HCT116 (cell line): ENCODE measurements at regions not wholly inside any gene's neighbourhood (a gene's known extent, or its start where the extent isn't known, plus 50 kb on each side); places are given as distances from the start of the nearest gene placed in this dataset.

Experiments used
- ATAC-seq: fragments of 200-7000 bp; cut with Tn5 transposase; 2 replicates; pipeline ENCODE4 v1.9.1; 2020; ENCODE audit warnings: mild to moderate bottlenecking, moderate library complexity
- BruUV-seq: library from RNA; stranded (reverse); fragments of 400-500 nt; replicated peaks from 2 replicates; lab custom pipeline; 2021; lab: Mats Ljungman, UMichigan
- CTCF ChIA-PET: fragments of 300-600 bp; sonication (Branson Sonifier 250); formaldehyde crosslinking; loops from one replicate; lab custom pipeline; 2021; ENCODE audit warnings: antibody characterized with exemption; lab: Charles Lee
- POLR2A ChIA-PET: fragments of 300-600, 350-600 bp; sonication (Branson Sonifier 250); formaldehyde crosslinking; loops from one replicate; lab custom pipeline; 2021; ENCODE audit warnings: antibody characterized with exemption; lab: Charles Lee
- RAD21 ChIA-PET, 2 experiments: fragments of 300-600 bp; sonication (Branson Sonifier 250); formaldehyde crosslinking; loops; one replicate each; lab custom pipeline; 2023; ENCODE audit warnings: low total read pairs in 2 of 2; ENCODE audit not compliant: uncharacterized antibody in 2 of 2, unreplicated experiment in 2 of 2, low non-redundant PET in 1 of 2; lab: Charles Lee
- DNase-seq: peaks from one replicate; pipeline ENCODE4 v3.0.0-alpha.2; 2010; ENCODE audit warnings: low read depth, low spot score
- H2AFZ ChIP-seq: fragments of 200-600 bp; shearing (Covaris generic), sonication (generic); 2 replicates; pipeline ENCODE4 v1.6.1; 2017; ENCODE audit warnings: low read depth, mixed run types, mixed read lengths, antibody characterized with exemption, low read length; ENCODE audit not compliant: poor library complexity, severe bottlenecking
- H3K27ac ChIP-seq: 2 replicates; pipeline ENCODE4 v1.5.1; 2012; ENCODE audit warnings: low read depth, low read length
- H3K27me3 ChIP-seq: fragments of 200-600 bp; sonication (generic); 2 replicates; pipeline ENCODE4 v1.6.1; 2016; ENCODE audit warnings: mixed run types, low read length, mixed read lengths; ENCODE audit not compliant: insufficient read depth
- H3K36me3 ChIP-seq, 2 experiments: fragments of 200-500 bp in 1 of 2; fragments of 200-600 bp in 1 of 2; sonication (Bioruptor generic) in 1 of 2; sonication (generic) in 1 of 2; 2 replicates each; pipeline versions ENCODE4 v1.5.1 to v1.6.1; 2014 to 2016; ENCODE audit warnings: low read length in 2 of 2, inconsistent platforms in 1 of 2, mixed read lengths in 1 of 2, mixed run types in 1 of 2; ENCODE audit not compliant: insufficient read depth in 2 of 2, control insufficient read depth in 1 of 2
- H3K4me1 ChIP-seq, 2 experiments: fragments of 200-600 bp in 1 of 2; sonication (generic) in 1 of 2; 2 replicates each; pipeline versions ENCODE4 v1.5.1 to v1.6.1; 2012 to 2017; ENCODE audit warnings: low read length in 2 of 2, inconsistent platforms in 1 of 2, mild to moderate bottlenecking in 1 of 2, mixed read lengths in 1 of 2, mixed run types in 1 of 2, moderate library complexity in 1 of 2; ENCODE audit not compliant: insufficient read depth in 2 of 2, control insufficient read depth in 1 of 2
- H3K4me2 ChIP-seq: fragments of 200-600 bp; sonication (generic); 2 replicates; pipeline ENCODE4 v1.6.1; 2017; ENCODE audit warnings: mixed run types, low read length, mixed read lengths
- H3K4me3 ChIP-seq, 2 experiments: fragments of 200-600 bp in 1 of 2; sonication (generic) in 1 of 2; replicated peaks in 1 of 2; 2 replicates each; pipeline ENCODE4 v1.5.1; 2011 to 2016; ENCODE audit warnings: low read length in 2 of 2, control low read depth in 1 of 2, low read depth in 1 of 2, mild to moderate bottlenecking in 1 of 2, mixed read lengths in 1 of 2, mixed run types in 1 of 2
- H3K79me2 ChIP-seq: fragments of 200-600 bp; sonication (generic); 2 replicates; pipeline ENCODE4 v1.6.1; 2017; ENCODE audit warnings: mild to moderate bottlenecking, mixed run types, low read length, moderate library complexity, mixed read lengths; ENCODE audit not compliant: insufficient read depth
- H3K9ac ChIP-seq: fragments of 200-600 bp; sonication (generic); 2 replicates; pipeline ENCODE4 v1.6.1; 2016; ENCODE audit warnings: low read length, mixed read lengths
- H3K9me2 ChIP-seq: fragments of 200-600 bp; sonication (generic), shearing (Covaris generic); 2 replicates; pipeline ENCODE4 v1.6.1; 2017; ENCODE audit warnings: mixed run types, mild to moderate bottlenecking, moderate library complexity; ENCODE audit not compliant: insufficient read depth
- H3K9me3 ChIP-seq, 2 experiments: fragments of 200-500 bp in 1 of 2; fragments of 200-600 bp in 1 of 2; sonication (Bioruptor generic) in 1 of 2; sonication (generic) in 1 of 2; 2 replicates each; pipeline ENCODE4 v1.6.1; 2014 to 2017; ENCODE audit warnings: low read length in 2 of 2, mixed read lengths in 2 of 2, inconsistent platforms in 1 of 2, low read depth in 1 of 2, mild to moderate bottlenecking in 1 of 2, mixed run types in 1 of 2, moderate library complexity in 1 of 2; ENCODE audit not compliant: control insufficient read depth in 1 of 2, insufficient read depth in 1 of 2
- H4K20me1 ChIP-seq: fragments of 200-600 bp; sonication (generic), shearing (Covaris generic); 2 replicates; pipeline ENCODE4 v1.6.1; 2017; ENCODE audit warnings: mixed run types, mild to moderate bottlenecking, moderate library complexity; ENCODE audit not compliant: insufficient read depth
- CBX3 ChIP-seq: IDR thresholded peaks from 2 replicates; pipeline ENCODE4 v1.6.1; 2012; ENCODE audit warnings: low read depth
- CEBPB ChIP-seq: IDR thresholded peaks from 2 replicates; pipeline ENCODE4 v1.6.1; 2012; ENCODE audit warnings: low read depth
- ELF1 ChIP-seq: IDR thresholded peaks from 2 replicates; pipeline ENCODE4 v1.6.1; 2012; ENCODE audit warnings: low read depth, borderline replicate concordance
- JUND ChIP-seq: IDR thresholded peaks from 2 replicates; pipeline ENCODE4 v1.6.1; 2012
- POLR2A ChIP-seq: IDR thresholded peaks from 2 replicates; pipeline ENCODE4 v1.7.0; 2011; ENCODE audit warnings: borderline replicate concordance; ENCODE audit not compliant: insufficient read depth, insufficient read length; ENCODE audit errors: extremely low read depth
- POLR2AphosphoS5 ChIP-seq: IDR thresholded peaks from 2 replicates; pipeline ENCODE4 v1.6.1; 2011; ENCODE audit warnings: mild to moderate bottlenecking, low read depth, low read length, moderate library complexity
- RAD21 ChIP-seq: IDR thresholded peaks from 2 replicates; pipeline ENCODE4 v1.6.1; 2012; ENCODE audit warnings: low read depth, mild to moderate bottlenecking
- SIN3A ChIP-seq: IDR thresholded peaks from 2 replicates; pipeline ENCODE4 v1.6.1; 2012; ENCODE audit warnings: low read depth
- SP1 ChIP-seq: IDR thresholded peaks from 2 replicates; pipeline ENCODE4 v1.6.1; 2012; ENCODE audit warnings: low read depth
- SRF ChIP-seq: IDR thresholded peaks from 2 replicates; pipeline ENCODE4 v1.6.1; 2012; ENCODE audit warnings: low read depth
- TCF7L2 ChIP-seq: IDR thresholded peaks from 2 replicates; pipeline ENCODE4 v1.7.0; 2011; ENCODE audit warnings: borderline replicate concordance, inconsistent platforms; ENCODE audit not compliant: insufficient read depth, insufficient read length; ENCODE audit errors: extremely low read depth
- ZNF274 ChIP-seq: fragments of 200-500 bp; sonication (Bioruptor generic); IDR thresholded peaks from 2 replicates; pipeline ENCODE4 v1.6.1; 2014; ENCODE audit warnings: mild to moderate bottlenecking, low read depth, low read length, inconsistent platforms
- intact Hi-C: fragments of 100-400 bp; cut with micrococcal nuclease; formaldehyde crosslinking; loops from 2 replicates; pipeline ENCODE4 v1.10.0; 2022
- TF ChIP-seq, protein P1 (sequence below): IDR thresholded peaks from 2 replicates; pipeline ENCODE4 v1.6.1; 2012
- TF ChIP-seq, protein P2 (sequence below): IDR thresholded peaks from 2 replicates; pipeline ENCODE4 v1.6.1; 2011; ENCODE audit warnings: mild to moderate bottlenecking, low read length, moderate library complexity; ENCODE audit not compliant: insufficient replicate concordance; ENCODE audit errors: extremely low read depth
- TF ChIP-seq, protein P3 (sequence below): IDR thresholded peaks from 2 replicates; pipeline ENCODE4 v1.6.1; 2012; ENCODE audit warnings: low read depth
- TF ChIP-seq, protein P4 (sequence below): IDR thresholded peaks from 2 replicates; pipeline ENCODE4 v1.6.1; 2012
- TF ChIP-seq, protein P5 (sequence below), 3 experiments: fragments of 200-600 bp in 1 of 3; sonication (generic) in 1 of 3; IDR thresholded peaks in 2 of 3; conservative IDR thresholded peaks in 1 of 3; 2 replicates each; pipeline ENCODE4 v1.5.1; 2012 to 2017; ENCODE audit warnings: low read depth in 2 of 3, low read length in 2 of 3, antibody characterized with exemption in 1 of 3, borderline replicate concordance in 1 of 3, control low read depth in 1 of 3, mild to moderate bottlenecking in 1 of 3, mixed read lengths in 1 of 3, mixed run types in 1 of 3, moderate library complexity in 1 of 3; ENCODE audit not compliant: insufficient read depth in 1 of 3

DNA sequence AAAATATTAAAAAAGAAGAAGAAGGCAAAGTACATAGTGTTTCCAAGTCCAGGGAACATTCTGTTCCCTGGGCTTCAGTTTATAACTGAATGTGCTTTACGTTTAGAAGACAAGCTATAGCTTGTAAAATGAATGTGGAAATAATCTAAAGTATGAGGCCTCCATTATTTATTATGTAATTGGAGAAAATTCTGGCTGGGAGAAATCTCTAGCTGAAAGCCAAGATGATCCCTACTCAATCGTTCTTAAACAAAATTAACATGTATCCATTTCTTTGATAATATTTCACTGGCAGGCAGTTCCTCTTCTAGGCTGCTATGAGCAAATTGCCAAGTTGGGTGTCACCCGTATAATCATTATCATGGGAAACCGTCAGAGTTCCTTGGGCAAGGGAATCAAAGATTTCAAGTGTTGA lies 52.2 kb upstream of the ETS2 start:
- RAD21 ChIA-PET = no interaction called here

More for the DNA sequence above, 52.2 kb upstream of the ETS2 start:
- H3K9ac ChIP-seq = no peak overlapping the region
- intact Hi-C loops = no loop called here
- no peaks in the 10 kb centered on the region for H4K20me1 ChIP-seq
- ChIA-PET CTCF (no interaction called here), POLR2A (interaction anchor here (0.6 kb wide), 1 partner anchor 19 kb away, joined by 3 read pairs; no protein-coding TSS in a partner anchor)
- no peak for ATAC-seq
- H3K27ac ChIP-seq = no peak overlapping the region
- H3K79me2 ChIP-seq = no peaks in the 10 kb centered on the region
- no peak for TF ChIP-seq SP1
- no peak for TF ChIP-seq POLR2AphosphoS5
- TF ChIP-seq CBX3 = no peak
- TF ChIP-seq JUND = no peak
- TF ChIP-seq TCF7L2 = no peak
- no peak for TF ChIP-seq CEBPB
- no peak for TF ChIP-seq ZNF274
- no peak for TF ChIP-seq POLR2A
- no peak for TF ChIP-seq ELF1
- TF ChIP-seq, protein P1, sequence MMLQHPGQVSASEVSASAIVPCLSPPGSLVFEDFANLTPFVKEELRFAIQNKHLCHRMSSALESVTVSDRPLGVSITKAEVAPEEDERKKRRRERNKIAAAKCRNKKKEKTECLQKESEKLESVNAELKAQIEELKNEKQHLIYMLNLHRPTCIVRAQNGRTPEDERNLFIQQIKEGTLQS = no peak
- TF ChIP-seq RAD21 = no peak
- TF ChIP-seq, protein P2, sequence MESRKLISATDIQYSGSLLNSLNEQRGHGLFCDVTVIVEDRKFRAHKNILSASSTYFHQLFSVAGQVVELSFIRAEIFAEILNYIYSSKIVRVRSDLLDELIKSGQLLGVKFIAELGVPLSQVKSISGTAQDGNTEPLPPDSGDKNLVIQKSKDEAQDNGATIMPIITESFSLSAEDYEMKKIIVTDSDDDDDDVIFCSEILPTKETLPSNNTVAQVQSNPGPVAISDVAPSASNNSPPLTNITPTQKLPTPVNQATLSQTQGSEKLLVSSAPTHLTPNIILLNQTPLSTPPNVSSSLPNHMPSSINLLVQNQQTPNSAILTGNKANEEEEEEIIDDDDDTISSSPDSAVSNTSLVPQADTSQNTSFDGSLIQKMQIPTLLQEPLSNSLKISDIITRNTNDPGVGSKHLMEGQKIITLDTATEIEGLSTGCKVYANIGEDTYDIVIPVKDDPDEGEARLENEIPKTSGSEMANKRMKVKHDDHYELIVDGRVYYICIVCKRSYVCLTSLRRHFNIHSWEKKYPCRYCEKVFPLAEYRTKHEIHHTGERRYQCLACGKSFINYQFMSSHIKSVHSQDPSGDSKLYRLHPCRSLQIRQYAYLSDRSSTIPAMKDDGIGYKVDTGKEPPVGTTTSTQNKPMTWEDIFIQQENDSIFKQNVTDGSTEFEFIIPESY = no peak
- no peak for TF ChIP-seq SIN3A
- TF ChIP-seq, protein P3, sequence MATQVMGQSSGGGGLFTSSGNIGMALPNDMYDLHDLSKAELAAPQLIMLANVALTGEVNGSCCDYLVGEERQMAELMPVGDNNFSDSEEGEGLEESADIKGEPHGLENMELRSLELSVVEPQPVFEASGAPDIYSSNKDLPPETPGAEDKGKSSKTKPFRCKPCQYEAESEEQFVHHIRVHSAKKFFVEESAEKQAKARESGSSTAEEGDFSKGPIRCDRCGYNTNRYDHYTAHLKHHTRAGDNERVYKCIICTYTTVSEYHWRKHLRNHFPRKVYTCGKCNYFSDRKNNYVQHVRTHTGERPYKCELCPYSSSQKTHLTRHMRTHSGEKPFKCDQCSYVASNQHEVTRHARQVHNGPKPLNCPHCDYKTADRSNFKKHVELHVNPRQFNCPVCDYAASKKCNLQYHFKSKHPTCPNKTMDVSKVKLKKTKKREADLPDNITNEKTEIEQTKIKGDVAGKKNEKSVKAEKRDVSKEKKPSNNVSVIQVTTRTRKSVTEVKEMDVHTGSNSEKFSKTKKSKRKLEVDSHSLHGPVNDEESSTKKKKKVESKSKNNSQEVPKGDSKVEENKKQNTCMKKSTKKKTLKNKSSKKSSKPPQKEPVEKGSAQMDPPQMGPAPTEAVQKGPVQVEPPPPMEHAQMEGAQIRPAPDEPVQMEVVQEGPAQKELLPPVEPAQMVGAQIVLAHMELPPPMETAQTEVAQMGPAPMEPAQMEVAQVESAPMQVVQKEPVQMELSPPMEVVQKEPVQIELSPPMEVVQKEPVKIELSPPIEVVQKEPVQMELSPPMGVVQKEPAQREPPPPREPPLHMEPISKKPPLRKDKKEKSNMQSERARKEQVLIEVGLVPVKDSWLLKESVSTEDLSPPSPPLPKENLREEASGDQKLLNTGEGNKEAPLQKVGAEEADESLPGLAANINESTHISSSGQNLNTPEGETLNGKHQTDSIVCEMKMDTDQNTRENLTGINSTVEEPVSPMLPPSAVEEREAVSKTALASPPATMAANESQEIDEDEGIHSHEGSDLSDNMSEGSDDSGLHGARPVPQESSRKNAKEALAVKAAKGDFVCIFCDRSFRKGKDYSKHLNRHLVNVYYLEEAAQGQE = no peak
- TF ChIP-seq, protein P4, sequence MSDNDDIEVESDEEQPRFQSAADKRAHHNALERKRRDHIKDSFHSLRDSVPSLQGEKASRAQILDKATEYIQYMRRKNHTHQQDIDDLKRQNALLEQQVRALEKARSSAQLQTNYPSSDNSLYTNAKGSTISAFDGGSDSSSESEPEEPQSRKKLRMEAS = no peak
- no peak for TF ChIP-seq SRF
- TF ChIP-seq, protein P5, sequence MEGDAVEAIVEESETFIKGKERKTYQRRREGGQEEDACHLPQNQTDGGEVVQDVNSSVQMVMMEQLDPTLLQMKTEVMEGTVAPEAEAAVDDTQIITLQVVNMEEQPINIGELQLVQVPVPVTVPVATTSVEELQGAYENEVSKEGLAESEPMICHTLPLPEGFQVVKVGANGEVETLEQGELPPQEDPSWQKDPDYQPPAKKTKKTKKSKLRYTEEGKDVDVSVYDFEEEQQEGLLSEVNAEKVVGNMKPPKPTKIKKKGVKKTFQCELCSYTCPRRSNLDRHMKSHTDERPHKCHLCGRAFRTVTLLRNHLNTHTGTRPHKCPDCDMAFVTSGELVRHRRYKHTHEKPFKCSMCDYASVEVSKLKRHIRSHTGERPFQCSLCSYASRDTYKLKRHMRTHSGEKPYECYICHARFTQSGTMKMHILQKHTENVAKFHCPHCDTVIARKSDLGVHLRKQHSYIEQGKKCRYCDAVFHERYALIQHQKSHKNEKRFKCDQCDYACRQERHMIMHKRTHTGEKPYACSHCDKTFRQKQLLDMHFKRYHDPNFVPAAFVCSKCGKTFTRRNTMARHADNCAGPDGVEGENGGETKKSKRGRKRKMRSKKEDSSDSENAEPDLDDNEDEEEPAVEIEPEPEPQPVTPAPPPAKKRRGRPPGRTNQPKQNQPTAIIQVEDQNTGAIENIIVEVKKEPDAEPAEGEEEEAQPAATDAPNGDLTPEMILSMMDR (IDR thresholded peaks at IDR 0.05 in 2 of 3, conservative IDR thresholded peaks at IDR 0.05 in 1 of 3; ENCODE audit: borderline replicate concordance in 1 of 3, insufficient read depth in 1 of 3, low read depth in 2 of 3, low read length in 2 of 3) = no peak
- no peak overlapping the region for H3K4me2 ChIP-seq
- no peaks in the 10 kb centered on the region for H3K9me3 ChIP-seq
- H2AFZ ChIP-seq = no peak overlapping the region
- no TSS peak for BruUV-seq
- peaks cover 7 to 16% of the 10 kb centered on the region in 2 experiments for H3K4me1 ChIP-seq
- H3K36me3 ChIP-seq = no peaks in the 10 kb centered on the region
- no peaks in the 10 kb centered on the region for H3K9me2 ChIP-seq
- H3K4me3 ChIP-seq = no peak overlapping the region
- no peak for DNase-seq
- no peaks in the 10 kb centered on the region for H3K27me3 ChIP-seq
